Activated CD4-positive, alpha-beta T cell treated with anti-CD3 and anti-CD28 coated beads for 4 hours (primary cell): ENCODE measurements at regions not wholly inside any gene's neighbourhood (a gene's known extent, or its start where the extent isn't known, plus 50 kb on each side); places are given as distances from the start of the nearest gene placed in this dataset.
"Not testable (repeated sequence)": the region's sequence is repeated elsewhere in the genome, so short reads cannot be mapped to it uniquely, and the experiment has no call there.

Experiments
- DNase-seq, 2 donors: peaks; one replicate each; pipeline ENCODE4 v3.0.0-alpha.2; 2020

GRCh38 chr14:105740961-105741360, 214.6 kb downstream of the TMEM121 start:
- DNase-seq: not testable (repeated sequence)

DNA sequence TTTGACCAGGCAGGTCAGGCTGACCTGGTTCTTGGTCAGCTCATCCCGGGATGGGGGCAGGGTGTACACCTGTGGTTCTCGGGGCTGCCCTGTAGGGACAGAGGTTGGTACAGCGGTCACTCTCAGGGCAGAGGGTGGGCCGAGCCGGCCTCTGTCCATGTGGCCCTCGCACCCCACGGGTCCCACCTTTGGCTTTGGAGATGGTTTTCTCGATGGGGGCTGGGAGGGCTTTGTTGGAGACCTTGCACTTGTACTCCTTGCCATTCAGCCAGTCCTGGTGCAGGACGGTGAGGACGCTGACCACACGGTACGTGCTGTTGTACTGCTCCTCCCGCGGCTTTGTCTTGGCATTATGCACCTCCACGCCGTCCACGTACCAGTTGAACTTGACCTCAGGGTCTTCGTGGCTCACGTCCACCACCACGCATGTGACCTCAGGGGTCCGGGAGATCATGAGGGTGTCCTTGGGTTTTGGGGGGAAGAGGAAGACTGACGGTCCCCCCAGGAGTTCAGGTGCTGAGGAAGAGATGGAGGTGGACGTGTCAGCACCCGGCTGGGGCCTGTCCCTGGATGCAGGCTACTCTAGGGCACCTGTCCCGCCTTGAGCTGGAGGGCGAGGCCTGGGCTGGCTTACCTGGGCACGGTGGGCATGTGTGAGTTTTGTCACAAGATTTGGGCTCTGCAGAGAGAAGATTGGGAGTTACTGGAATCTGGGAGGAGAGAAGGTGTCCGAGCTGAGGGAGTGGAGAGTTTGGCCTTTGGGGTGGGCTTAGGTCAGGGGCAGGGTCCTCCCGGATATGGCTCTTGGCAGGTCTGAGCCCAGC, 215.5 kb downstream of the TMEM121 start:
- DNase-seq: not testable (repeated sequence)

- no peak for DNase-seq
These were observed 216.1 kb downstream of the TMEM121 start for GRCh38 chr14:105742531-105742848.

DNA sequence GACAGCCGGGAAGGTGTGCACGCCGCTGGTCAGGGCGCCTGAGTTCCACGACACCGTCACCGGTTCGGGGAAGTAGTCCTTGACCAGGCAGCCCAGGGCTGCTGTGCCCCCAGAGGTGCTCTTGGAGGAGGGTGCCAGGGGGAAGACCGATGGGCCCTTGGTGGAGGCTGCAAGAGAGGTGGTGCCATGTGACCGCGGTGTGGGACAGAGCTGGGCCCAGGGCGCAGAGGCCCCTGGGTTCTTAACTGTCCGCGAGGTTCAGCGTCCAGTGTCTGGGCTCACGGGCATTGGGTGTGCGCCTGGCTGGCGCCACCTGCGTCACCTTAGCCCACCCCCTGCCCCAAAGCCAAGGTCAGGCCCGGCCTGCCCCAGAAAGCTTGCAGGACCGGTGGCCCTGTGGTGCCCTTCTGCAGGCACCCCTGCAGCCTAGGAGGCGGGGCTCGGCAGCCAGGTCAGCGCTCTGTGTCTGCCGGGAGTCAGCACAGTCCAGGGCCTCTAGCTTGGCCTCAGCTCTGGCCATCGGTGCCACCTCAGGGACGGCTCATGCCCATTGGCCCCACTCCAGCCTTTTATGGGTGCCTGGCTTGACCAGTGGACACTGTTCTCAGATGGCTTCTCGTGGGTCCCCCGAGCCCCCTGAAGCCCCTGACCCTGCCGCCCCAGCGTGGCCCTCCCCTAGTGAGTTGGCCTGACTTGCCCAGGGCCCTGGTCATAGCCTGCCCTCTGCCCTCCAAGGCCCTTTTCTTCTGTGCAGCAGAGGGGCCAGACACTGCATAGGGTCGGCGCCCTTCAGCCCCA, 216.7 kb downstream of the TMEM121 start:
- not testable (repeated sequence) for DNase-seq

DNA sequence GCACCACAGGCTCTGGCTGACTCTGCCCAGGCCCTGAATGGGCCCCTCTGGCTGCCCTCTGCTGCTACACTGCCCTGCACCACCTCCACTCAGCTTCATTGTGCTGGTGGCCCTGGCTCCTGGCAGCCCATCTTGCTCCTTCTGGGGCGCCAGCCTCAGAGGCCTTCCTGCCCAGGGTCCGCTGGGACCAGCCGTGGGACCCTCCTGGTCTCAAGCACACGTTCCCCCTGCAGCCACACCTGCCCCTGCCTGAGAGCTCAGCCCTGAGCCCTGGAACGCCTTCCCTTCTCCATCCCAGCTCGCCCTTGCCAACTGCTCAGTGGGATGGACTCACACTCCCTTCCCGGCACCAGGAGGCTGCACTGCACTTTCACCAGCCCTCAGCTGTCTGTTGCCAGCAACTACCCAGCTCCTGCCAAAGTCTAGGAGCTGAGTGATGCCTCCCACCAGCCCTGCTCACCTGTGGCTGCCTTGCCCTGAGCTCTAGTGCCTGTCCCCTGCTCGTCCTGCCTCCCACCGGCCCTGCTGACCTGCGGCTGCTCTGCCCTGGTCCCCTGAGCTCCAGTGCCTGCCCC, 217.9 kb downstream of the TMEM121 start:
- DNase-seq: not testable (repeated sequence)

DNA sequence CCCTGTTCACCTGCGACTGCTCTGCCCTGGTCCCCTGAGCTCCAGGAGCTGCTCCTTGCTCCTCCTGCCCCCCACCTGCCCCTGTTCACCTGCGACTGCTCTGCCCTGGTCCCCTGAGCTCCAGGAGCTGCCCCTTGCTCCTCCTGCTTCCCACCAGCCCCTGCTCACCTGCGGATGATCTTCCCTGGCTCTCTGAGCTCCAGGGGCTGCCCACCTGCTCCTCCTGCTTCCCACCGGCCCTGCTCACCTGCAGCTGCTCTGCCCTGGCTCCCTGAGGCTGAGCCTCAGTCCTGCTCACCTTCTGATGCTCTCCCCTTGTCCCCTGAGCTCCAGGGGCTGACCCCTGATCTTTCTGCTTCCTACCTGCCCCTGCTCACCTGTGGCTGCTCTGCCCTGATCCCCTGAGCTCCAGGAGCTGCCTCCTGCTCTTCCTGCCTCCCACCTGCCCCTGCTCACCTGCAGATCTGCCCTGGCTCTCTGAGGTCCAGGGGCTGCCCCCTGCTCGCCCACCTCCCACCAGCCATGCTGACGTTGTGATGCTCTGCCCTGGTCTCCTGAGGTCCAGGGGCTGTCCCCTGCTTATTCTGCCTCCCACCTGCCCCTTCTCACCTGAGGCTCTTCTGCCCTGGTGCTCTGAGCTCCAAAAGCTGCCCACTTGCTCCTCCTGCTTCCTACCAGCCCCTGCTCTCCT, 219.2 kb downstream of the TMEM121 start:
- no peak for DNase-seq

GRCh38 chr14:105746124-105746514, 219.7 kb downstream of the TMEM121 start:
- no peak for DNase-seq

- DNase-seq: not testable (repeated sequence)
These were observed 220.6 kb downstream of the TMEM121 start for GRCh38 chr14:105746800-105747502.

GRCh38 chr14:105747503-105748203, 221.3 kb downstream of the TMEM121 start:
- not testable (repeated sequence) for DNase-seq

- DNase-seq: no peak
These were observed 221.8 kb downstream of the TMEM121 start for GRCh38 chr14:105748204-105748578.

GRCh38 chr14:105748710-105749109, 222.3 kb downstream of the TMEM121 start:
- not testable (repeated sequence) for DNase-seq

GRCh38 chr14:105749870-105750541, 223.6 kb downstream of the TMEM121 start:
- not testable (repeated sequence) for DNase-seq

DNA sequence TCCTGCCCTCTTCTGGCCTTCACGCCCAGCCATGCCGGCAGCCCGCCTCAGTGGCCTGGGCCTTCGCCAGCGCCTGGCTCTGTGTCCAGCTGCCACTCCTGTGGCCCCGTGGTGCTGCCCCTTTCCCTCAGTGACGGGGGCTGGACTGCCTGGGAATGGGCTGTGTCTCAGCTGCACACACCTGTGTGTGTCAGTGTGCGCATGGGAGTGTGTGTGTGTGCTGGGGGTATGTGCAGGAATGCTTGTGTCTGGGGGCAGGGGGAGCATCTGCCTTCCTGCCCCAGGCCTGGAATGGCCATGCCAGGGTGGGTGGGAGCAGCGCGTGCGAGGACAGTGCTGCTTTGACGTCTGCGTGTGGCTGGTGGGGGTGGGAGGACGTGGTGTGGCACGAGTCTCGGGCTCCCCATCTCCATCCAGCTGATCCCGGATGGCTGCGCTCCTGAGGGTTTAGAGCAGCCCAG, 224.9 kb downstream of the TMEM121 start:
- DNase-seq: not testable (repeated sequence)

GRCh38 chr14:105752420-105752819, 226.0 kb downstream of the TMEM121 start:
- not testable (repeated sequence) for DNase-seq

- no peak for DNase-seq
These were observed 234.4 kb downstream of the TMEM121 start for GRCh38 chr14:105760691-105761344.

- not testable (repeated sequence) for DNase-seq
These were observed 235.0 kb downstream of the TMEM121 start for GRCh38 chr14:105761345-105761740.

DNA sequence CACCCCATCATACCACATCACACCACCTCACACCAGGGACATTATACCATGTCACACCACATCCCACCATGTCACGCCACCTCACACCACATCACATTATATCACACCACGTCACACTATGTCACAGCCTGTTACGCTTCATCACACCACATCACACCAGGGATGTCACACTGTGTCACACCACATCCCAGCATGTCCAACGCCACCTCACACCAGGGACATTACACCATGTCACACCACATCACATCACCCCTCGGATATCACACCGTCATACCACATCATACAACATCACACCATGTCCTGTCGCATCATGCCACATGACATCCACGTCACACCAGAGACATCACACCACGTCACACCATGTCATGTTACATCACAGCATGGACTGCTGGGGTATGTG, 235.5 kb downstream of the TMEM121 start:
- DNase-seq: no peak

GRCh38 chr14:105762262-105762661, 235.9 kb downstream of the TMEM121 start:
- DNase-seq: not testable (repeated sequence)

DNA sequence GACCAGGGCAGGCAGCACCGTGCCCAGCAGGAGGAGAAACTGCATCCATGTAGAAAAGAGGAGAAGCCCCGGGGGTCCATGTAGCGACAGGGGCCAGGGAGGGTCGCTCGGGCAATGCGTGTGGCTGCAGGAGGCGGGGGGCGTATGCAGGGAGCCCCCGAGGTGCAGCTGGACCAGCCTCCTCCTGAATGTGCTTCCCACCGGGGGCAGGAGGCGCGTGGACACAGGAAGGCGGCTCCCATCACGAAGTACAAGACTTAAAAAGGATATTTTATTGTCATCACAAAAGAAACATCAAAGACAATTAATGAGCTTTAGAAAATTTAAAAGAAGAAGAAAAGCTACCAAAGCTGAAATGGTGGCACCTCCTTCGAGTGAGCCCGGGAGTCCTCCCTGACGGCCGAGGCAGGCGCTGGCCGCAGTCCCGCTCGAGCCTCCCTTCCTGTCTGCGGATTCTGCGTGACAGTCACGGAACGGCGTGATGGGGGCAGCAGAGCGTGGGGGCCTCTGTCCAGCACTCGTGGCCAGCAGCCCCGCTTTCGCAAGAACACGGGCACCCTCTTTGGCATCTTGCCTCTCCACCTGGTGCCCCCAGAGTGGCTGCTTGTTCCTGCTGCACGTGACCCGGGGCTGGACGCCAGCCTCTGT, 238.0 kb downstream of the TMEM121 start:
- DNase-seq: not testable (repeated sequence)
